GM23248 (cell line): ENCODE measurements at regions not wholly inside any gene's neighbourhood (a gene's known extent, or its start where the extent isn't known, plus 50 kb on each side); places are given as distances from the start of the nearest gene placed in this dataset.

Source experiments
- EZH2 ChIP-seq: fragments of 200-600 bp; sonication (generic); IDR thresholded peaks from 2 replicates; pipeline ENCODE4 v1.6.1; 2018; ENCODE audit warnings: antibody characterized with exemption, mild to moderate bottlenecking; ENCODE audit not compliant: insufficient read depth, poor library complexity, severe bottlenecking
- EZH2phosphoT487 ChIP-seq: fragments of 200-600 bp; sonication (generic); IDR thresholded peaks from 2 replicates; pipeline ENCODE4 v1.6.1; 2018; ENCODE audit warnings: antibody characterized with exemption, moderate library complexity, mild to moderate bottlenecking, low read depth; ENCODE audit not compliant: insufficient read depth

DNA sequence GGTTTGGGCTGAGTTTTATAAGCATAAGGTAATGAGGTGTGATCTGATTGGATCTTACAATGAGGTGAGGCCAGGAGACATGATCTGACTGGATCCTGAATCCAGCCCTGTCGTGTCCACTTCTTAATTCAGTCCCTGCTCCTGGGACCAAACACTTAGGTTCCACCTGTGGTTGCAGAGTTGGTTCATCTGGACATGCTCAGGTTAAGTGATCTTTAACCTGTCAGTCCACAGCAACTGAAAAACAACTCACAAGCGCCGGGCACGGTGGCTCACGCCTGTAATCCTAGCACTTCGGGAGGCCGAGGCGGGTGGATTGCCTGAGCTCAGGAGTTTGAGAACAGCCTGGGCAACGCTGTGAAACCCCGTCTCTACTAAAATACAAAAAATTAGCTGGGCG is 679.3 kb upstream of the ALCAM start:
- no peak for TF ChIP-seq EZH2
- no peak for TF ChIP-seq EZH2phosphoT487
